HL-60 (cell line): ENCODE measurements at regions not wholly inside any gene's neighbourhood (a gene's known extent, or its start where the extent isn't known, plus 50 kb on each side); places are given as distances from the start of the nearest gene placed in this dataset.

Experiments used
- DNase-seq, 2 experiments: peaks; one replicate each; pipeline ENCODE4 v3.0.0-alpha.2; 2010 to 2020; ENCODE audit warnings: low read depth in 1 of 2, low spot score in 1 of 2
- H3K27ac ChIP-seq: fragments of 250-450 bp; sonication (Bioruptor Pico); replicated peaks from 2 replicates; pipeline ENCODE4 v1.5.1; 2020; ENCODE audit warnings: mild to moderate bottlenecking, moderate library complexity
- H3K27me3 ChIP-seq: fragments of 250-450 bp; sonication (Bioruptor Pico); 2 replicates; pipeline ENCODE4 v1.5.1; 2021; ENCODE audit warnings: mild to moderate bottlenecking, moderate library complexity; ENCODE audit not compliant: insufficient read depth, poor library complexity, severe bottlenecking
- H3K4me3 ChIP-seq: replicated peaks from 2 replicates; pipeline ENCODE4 v1.5.1; 2011; ENCODE audit warnings: mild to moderate bottlenecking, control low read depth, low read length; ENCODE audit not compliant: insufficient read depth
- GABPA ChIP-seq: IDR thresholded peaks from 2 replicates; pipeline ENCODE4 v1.6.1; 2012; ENCODE audit warnings: low read depth
- POLR2AphosphoS5 ChIP-seq: IDR thresholded peaks from 2 replicates; pipeline ENCODE4 v1.6.1; 2012; ENCODE audit warnings: low read depth
- SPI1 ChIP-seq: IDR thresholded peaks from 2 replicates; pipeline ENCODE4 v1.6.1; 2012; ENCODE audit warnings: low read depth, mild to moderate bottlenecking, borderline replicate concordance
- TF ChIP-seq, protein P1 (sequence below): IDR thresholded peaks from 2 replicates; pipeline ENCODE4 v1.6.1; 2012; ENCODE audit warnings: low read depth; ENCODE audit not compliant: insufficient replicate concordance
- TF ChIP-seq, protein P2 (sequence below): IDR thresholded peaks from one replicate; pipeline ENCODE4 v1.5.1; 2011; ENCODE audit warnings: low read length, control low read depth, inconsistent platforms; ENCODE audit not compliant: insufficient read depth

DNA sequence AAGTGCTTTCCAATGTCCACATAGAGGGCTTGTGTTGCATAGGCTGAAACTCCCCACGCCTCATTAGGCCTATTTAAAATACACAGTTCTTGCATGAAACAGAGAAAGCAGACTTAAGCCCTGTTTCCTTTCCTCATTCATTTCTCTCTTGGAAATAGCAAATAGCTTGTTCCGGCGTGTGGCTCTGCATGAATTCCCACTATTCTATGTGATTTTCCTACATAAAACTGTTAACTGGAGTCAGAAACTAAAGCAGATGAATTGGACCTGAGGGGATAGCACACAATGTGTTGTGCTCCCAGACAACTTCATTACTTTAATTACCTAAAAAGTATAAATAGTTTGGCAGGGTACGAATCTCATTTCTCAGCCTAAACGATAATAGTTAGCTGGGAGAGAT, 981.5 kb downstream of the SORCS1 start:
- no peak overlapping the region for H3K4me3 ChIP-seq
- H3K27ac ChIP-seq: no peak overlapping the region
- TF ChIP-seq, protein P1, sequence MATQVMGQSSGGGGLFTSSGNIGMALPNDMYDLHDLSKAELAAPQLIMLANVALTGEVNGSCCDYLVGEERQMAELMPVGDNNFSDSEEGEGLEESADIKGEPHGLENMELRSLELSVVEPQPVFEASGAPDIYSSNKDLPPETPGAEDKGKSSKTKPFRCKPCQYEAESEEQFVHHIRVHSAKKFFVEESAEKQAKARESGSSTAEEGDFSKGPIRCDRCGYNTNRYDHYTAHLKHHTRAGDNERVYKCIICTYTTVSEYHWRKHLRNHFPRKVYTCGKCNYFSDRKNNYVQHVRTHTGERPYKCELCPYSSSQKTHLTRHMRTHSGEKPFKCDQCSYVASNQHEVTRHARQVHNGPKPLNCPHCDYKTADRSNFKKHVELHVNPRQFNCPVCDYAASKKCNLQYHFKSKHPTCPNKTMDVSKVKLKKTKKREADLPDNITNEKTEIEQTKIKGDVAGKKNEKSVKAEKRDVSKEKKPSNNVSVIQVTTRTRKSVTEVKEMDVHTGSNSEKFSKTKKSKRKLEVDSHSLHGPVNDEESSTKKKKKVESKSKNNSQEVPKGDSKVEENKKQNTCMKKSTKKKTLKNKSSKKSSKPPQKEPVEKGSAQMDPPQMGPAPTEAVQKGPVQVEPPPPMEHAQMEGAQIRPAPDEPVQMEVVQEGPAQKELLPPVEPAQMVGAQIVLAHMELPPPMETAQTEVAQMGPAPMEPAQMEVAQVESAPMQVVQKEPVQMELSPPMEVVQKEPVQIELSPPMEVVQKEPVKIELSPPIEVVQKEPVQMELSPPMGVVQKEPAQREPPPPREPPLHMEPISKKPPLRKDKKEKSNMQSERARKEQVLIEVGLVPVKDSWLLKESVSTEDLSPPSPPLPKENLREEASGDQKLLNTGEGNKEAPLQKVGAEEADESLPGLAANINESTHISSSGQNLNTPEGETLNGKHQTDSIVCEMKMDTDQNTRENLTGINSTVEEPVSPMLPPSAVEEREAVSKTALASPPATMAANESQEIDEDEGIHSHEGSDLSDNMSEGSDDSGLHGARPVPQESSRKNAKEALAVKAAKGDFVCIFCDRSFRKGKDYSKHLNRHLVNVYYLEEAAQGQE: no peak
- TF ChIP-seq POLR2AphosphoS5 (no peak), GABPA (no peak), SPI1 (no peak)
- TF ChIP-seq, protein P2, sequence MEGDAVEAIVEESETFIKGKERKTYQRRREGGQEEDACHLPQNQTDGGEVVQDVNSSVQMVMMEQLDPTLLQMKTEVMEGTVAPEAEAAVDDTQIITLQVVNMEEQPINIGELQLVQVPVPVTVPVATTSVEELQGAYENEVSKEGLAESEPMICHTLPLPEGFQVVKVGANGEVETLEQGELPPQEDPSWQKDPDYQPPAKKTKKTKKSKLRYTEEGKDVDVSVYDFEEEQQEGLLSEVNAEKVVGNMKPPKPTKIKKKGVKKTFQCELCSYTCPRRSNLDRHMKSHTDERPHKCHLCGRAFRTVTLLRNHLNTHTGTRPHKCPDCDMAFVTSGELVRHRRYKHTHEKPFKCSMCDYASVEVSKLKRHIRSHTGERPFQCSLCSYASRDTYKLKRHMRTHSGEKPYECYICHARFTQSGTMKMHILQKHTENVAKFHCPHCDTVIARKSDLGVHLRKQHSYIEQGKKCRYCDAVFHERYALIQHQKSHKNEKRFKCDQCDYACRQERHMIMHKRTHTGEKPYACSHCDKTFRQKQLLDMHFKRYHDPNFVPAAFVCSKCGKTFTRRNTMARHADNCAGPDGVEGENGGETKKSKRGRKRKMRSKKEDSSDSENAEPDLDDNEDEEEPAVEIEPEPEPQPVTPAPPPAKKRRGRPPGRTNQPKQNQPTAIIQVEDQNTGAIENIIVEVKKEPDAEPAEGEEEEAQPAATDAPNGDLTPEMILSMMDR: no peak
- no peak for DNase-seq
- H3K27me3 ChIP-seq: no peaks in the 10 kb centered on the region

DNA sequence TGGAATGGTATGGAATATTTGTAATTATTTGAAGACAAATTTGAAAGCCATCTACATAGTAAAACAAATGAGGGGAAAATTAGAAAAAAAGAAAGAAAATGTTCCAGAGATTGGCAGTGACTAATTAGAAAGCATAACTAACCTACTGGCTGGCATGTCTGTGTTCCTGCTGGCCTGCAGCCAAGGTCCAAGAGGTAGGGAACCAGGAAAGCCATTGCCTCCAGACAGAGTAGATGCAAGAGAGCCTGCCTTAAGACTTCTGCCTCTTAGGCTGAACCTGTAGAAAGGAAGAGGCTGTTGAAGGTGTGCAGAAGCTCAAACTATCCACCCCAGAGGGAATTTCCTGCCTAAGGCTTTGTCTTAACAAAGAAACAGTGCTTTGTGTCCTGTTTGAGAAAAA, 982.0 kb downstream of the SORCS1 start:
- DNase-seq: no peak
- TF ChIP-seq GABPA (no peak), POLR2AphosphoS5 (no peak), SPI1 (no peak)
- TF ChIP-seq, protein P2: no peak
- TF ChIP-seq, protein P1: no peak
- no peak overlapping the region for H3K27ac ChIP-seq
- no peak overlapping the region for H3K4me3 ChIP-seq
- H3K27me3 ChIP-seq: no peaks in the 10 kb centered on the region

- DNase-seq: no peak
- H3K27ac ChIP-seq: no peak overlapping the region
- no peaks in the 10 kb centered on the region for H3K27me3 ChIP-seq
- no peak overlapping the region for H3K4me3 ChIP-seq
- TF ChIP-seq GABPA (no peak), POLR2AphosphoS5 (no peak), SPI1 (no peak)
Measured at GRCh38 chr10:106181501-106181900, 983.0 kb downstream of the SORCS1 start.

DNA sequence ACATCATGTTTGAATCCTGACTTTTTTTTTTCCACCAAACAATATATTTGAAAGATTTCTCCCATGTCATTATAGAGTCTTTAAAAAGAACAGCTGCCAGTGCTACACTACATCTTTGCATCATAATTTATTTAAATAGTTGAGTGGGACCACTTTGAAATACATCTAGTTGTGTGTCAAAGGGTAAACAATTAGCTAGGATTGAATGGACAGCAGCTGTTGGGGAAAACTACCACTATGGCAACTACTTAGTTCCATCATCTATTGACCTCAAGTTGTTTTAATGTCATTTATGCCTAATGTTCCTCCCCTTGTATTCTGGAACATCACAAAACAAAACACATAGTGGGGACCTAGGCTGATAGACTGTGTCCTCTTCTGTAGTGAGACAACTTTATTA, 985.1 kb downstream of the SORCS1 start:
- no peak overlapping the region for H3K27ac ChIP-seq
- DNase-seq: no peak
- H3K27me3 ChIP-seq: no peaks in the 10 kb centered on the region
- H3K4me3 ChIP-seq: no peak overlapping the region
- TF ChIP-seq SPI1 (no peak), POLR2AphosphoS5 (no peak), GABPA (no peak)
- TF ChIP-seq, protein P2: no peak
- TF ChIP-seq, protein P1: no peak
